Fibroblast of skin of right biceps (primary cell): ENCODE measurements at regions not wholly inside any gene's neighbourhood (a gene's known extent, or its start where the extent isn't known, plus 50 kb on each side); places are given as distances from the start of the nearest gene placed in this dataset.
"Not testable (repeated sequence)": the region's sequence is repeated elsewhere in the genome, so short reads cannot be mapped to it uniquely, and the experiment has no call there.

Source experiments
- DNase-seq: peaks from one replicate; pipeline ENCODE4 v3.0.0-alpha.2; 2013

- not testable (repeated sequence) for DNase-seq
These were observed 304.6 kb upstream of the KCND2 start for GRCh38 chr7:119968411-119968810.

- DNase-seq: peak; percentile 38
These were observed 303.9 kb upstream of the KCND2 start for GRCh38 chr7:119969054-119969453.

GRCh38 chr7:119969763-119970162 lies 303.2 kb upstream of the KCND2 start:
- no peak for DNase-seq

- no peak for DNase-seq
These were observed 298.0 kb upstream of the KCND2 start for GRCh38 chr7:119974972-119975371.

- DNase-seq: no peak
These were observed 290.1 kb upstream of the KCND2 start for GRCh38 chr7:119982884-119983283.

GRCh38 chr7:119983468-119983867 lies 289.5 kb upstream of the KCND2 start:
- DNase-seq: no peak

- no peak for DNase-seq
These were observed 288.7 kb upstream of the KCND2 start for GRCh38 chr7:119984247-119984646.

- no peak for DNase-seq
These were observed 284.6 kb upstream of the KCND2 start for GRCh38 chr7:119988401-119988800.

- no peak for DNase-seq
These were observed 278.0 kb upstream of the KCND2 start for GRCh38 chr7:119994928-119995327.

- DNase-seq: peak; percentile 2
These were observed 276.3 kb upstream of the KCND2 start for GRCh38 chr7:119996634-119997033.

GRCh38 chr7:119999738-120000475 lies 273.1 kb upstream of the KCND2 start:
- DNase-seq: peak; percentile 55

GRCh38 chr7:120005720-120006119 lies 267.3 kb upstream of the KCND2 start:
- DNase-seq: no peak

- not testable (repeated sequence) for DNase-seq
These were observed 258.7 kb upstream of the KCND2 start for GRCh38 chr7:120014301-120014700.

GRCh38 chr7:120014925-120015465 lies 258.0 kb upstream of the KCND2 start:
- peak; percentile 41 for DNase-seq

GRCh38 chr7:120021085-120021484 lies 251.9 kb upstream of the KCND2 start:
- peak; percentile 27 for DNase-seq

GRCh38 chr7:120023494-120024167 lies 249.3 kb upstream of the KCND2 start:
- peak; percentile 79 for DNase-seq

GRCh38 chr7:120028636-120029035 lies 244.3 kb upstream of the KCND2 start:
- peak; percentile 78 for DNase-seq

- no peak for DNase-seq
These were observed 242.1 kb upstream of the KCND2 start for GRCh38 chr7:120030876-120031275.

- DNase-seq: no peak
These were observed 239.9 kb upstream of the KCND2 start for GRCh38 chr7:120033114-120033513.

GRCh38 chr7:120039138-120039537 lies 233.8 kb upstream of the KCND2 start:
- no peak for DNase-seq

- no peak for DNase-seq
These were observed 231.2 kb upstream of the KCND2 start for GRCh38 chr7:120041798-120042197.

GRCh38 chr7:120043250-120043649 lies 229.7 kb upstream of the KCND2 start:
- DNase-seq: peak; percentile 44

GRCh38 chr7:120052884-120053382 lies 220.0 kb upstream of the KCND2 start:
- DNase-seq: peak; percentile 90

- DNase-seq: peak; percentile 61
These were observed 219.5 kb upstream of the KCND2 start for GRCh38 chr7:120053390-120053961.
